HT1080 (cell line): ENCODE measurements at regions not wholly inside any gene's neighbourhood (a gene's known extent, or its start where the extent isn't known, plus 50 kb on each side); places are given as distances from the start of the nearest gene placed in this dataset.

ENCODE experiments used
- DNase-seq: peaks from one replicate; pipeline ENCODE4 v3.0.0-alpha.2; 2015; ENCODE audit warnings: low read depth

- peak; percentile 55 for DNase-seq
These were observed 125.0 kb upstream of the LARGE1 start for GRCh38 chr22:34045311-34045710.

GRCh38 chr22:34055525-34056200, 135.4 kb upstream of the LARGE1 start:
- DNase-seq = peak; percentile 82

- DNase-seq = no peak
These were observed 137.4 kb upstream of the LARGE1 start for GRCh38 chr22:34057726-34058125.

GRCh38 chr22:34064696-34065095, 144.4 kb upstream of the LARGE1 start:
- DNase-seq = no peak

- no peak for DNase-seq
These were observed 146.8 kb upstream of the LARGE1 start for GRCh38 chr22:34067031-34067430.

GRCh38 chr22:34068001-34068400, 147.7 kb upstream of the LARGE1 start:
- DNase-seq = no peak

- DNase-seq = no peak
These were observed 149.8 kb upstream of the LARGE1 start for GRCh38 chr22:34070051-34070450.

GRCh38 chr22:34070531-34070930, 150.3 kb upstream of the LARGE1 start:
- DNase-seq = no peak

- no peak for DNase-seq
These were observed 152.3 kb upstream of the LARGE1 start for GRCh38 chr22:34072585-34072984.

- DNase-seq = no peak
These were observed 160.2 kb upstream of the LARGE1 start for GRCh38 chr22:34080433-34080832.

- no peak for DNase-seq
These were observed 176.5 kb upstream of the LARGE1 start for GRCh38 chr22:34096770-34097169.

- no peak for DNase-seq
These were observed 179.0 kb upstream of the LARGE1 start for GRCh38 chr22:34099278-34099677.

- no peak for DNase-seq
These were observed 182.4 kb upstream of the LARGE1 start for GRCh38 chr22:34102633-34103032.

GRCh38 chr22:34105461-34106062, 185.3 kb upstream of the LARGE1 start:
- DNase-seq = peak; percentile 50

GRCh38 chr22:34108168-34108567, 187.9 kb upstream of the LARGE1 start:
- no peak for DNase-seq

GRCh38 chr22:34111210-34111824, 191.0 kb upstream of the LARGE1 start:
- no peak for DNase-seq

GRCh38 chr22:34113381-34113780, 193.1 kb upstream of the LARGE1 start:
- DNase-seq = no peak

GRCh38 chr22:34114406-34114805, 194.1 kb upstream of the LARGE1 start:
- no peak for DNase-seq

GRCh38 chr22:34115722-34116121, 195.4 kb upstream of the LARGE1 start:
- DNase-seq = no peak

- no peak for DNase-seq
These were observed 195.8 kb upstream of the LARGE1 start for GRCh38 chr22:34116126-34116525.

GRCh38 chr22:34122042-34122441, 201.8 kb upstream of the LARGE1 start:
- DNase-seq = no peak

- DNase-seq = no peak
These were observed 209.6 kb upstream of the LARGE1 start for GRCh38 chr22:34129691-34130486.
